NCI-H1417 treated with DMSO at 0.1 percent for 48 hours (cell line): ENCODE measurements at regions not wholly inside any gene's neighbourhood (a gene's known extent, or its start where the extent isn't known, plus 50 kb on each side); places are given as distances from the start of the nearest gene placed in this dataset.
"Not testable (repeated sequence)": the region's sequence is repeated elsewhere in the genome, so short reads cannot be mapped to it uniquely, and the experiment has no call there.

Source experiments
- DNase-seq: peaks from one replicate; lab custom pipeline; 2025; lab: John Stamatoyannopoulos, UW

DNA sequence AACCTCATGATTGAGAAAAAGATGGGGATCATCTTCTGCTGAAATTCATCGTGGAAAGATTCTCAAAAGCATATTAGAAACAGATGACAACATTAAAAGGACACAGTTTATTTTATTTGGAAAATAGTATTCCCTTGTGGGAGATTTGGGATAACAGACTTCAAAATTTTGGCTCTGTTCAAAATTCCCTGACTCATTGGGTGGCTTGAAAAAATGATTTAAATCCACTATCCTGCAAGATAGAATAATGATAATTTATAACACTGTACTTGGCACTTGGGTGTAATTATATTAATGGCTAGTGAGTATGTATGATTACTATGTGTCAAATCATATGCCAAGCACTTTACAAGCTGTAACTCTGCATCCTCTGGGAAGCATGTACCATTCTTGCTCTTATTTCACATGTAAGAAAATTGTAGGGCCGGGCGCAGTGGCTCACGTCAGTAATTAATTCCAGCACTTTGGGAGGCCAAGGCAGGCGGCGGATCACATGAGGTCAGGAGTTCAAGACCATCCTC lies 128.8 kb downstream of the LMNTD1 start:
- no peak for DNase-seq

DNA sequence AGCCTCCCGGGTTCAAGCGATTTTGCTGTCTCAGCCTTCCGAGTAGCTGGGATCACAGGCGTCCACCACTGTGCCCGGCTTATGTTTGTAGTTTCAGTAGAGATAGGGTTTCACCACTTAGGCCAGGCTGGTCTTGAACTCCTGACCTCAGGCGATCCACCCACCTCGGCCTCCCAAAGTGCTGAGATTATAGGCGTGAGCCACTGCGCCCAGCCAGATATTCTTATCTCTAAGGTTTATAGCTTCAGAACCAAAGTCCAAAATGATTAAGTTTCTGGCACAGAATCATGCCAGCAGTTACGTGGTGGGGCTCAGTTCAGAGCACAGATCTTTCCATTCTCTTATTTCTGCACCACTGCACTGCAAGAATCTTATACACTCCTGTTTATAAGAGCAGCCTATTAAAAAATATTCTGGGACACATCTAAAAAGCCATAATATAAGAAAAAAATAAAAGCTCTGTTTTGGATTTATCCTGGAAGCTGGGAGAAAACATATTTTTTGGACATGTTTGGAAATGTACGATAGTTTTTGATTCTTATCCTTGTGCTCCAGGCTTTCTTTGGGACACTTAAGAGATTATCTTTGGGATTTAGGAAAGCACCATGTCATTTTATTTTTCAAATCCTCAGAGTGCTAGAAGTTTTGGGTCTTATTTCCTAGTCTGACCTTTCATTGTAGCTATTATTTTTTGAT lies 129.6 kb downstream of the LMNTD1 start:
- DNase-seq: no peak

DNA sequence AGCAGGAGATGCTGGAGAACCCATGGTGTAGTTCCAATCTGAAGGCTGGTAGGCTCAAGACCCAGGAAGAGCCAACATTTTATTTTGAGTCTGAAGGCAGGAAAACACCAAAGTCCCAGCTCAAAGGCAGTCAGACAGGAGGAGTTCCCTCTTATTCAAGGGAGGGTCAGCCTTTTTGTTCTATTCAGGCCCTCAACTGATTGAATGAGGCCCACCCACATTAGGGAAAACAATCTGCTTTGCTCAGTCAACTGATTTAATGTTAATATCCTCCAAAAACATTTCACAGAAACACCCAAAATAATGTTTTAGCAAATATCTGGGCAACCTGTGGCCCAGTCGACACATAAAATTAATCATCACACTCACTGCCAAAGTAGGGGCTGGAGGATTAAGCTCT lies 130.8 kb downstream of the LMNTD1 start:
- no peak for DNase-seq

DNA sequence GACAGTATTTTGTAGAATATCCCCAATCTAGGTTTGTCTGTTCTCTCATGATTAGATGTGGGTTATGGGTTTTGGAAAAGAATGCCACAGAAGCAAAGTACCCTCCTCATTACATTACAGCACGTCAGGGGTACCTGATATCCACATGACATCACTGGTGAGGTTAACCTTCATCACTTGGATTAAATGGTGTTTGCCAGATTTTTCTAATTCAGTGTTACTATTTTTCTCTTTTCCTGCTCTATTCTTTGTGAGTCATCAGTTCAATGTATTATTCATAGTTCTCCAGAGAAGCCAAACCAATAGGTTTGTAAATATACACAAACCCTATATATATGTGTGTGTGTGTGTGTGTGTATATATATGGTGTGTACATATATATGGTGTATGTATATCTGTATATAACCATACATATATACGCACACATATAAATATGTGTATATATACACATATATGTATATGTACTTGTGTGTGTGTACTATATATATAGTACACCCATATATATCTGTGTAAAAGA lies 131.4 kb downstream of the LMNTD1 start:
- DNase-seq: no peak

DNA sequence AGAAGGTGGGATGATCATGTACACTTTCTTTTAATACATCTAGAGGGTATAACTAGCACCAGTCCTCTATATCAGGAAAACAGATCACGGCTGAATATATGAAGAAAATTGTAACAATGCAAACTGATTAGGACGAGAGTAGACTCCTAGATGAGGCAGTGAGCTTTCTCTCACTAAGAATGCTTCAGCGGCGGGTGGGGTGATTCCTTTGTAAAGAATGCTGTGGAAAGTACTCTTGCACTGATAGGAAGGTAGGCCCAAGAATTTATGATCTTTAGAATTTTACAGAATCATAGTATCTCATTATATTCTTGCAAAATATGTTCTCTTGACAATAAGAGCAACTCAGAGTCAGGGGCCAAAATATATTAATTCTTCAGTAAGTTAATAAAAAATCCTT lies 133.0 kb downstream of the LMNTD1 start:
- DNase-seq: no peak

DNA sequence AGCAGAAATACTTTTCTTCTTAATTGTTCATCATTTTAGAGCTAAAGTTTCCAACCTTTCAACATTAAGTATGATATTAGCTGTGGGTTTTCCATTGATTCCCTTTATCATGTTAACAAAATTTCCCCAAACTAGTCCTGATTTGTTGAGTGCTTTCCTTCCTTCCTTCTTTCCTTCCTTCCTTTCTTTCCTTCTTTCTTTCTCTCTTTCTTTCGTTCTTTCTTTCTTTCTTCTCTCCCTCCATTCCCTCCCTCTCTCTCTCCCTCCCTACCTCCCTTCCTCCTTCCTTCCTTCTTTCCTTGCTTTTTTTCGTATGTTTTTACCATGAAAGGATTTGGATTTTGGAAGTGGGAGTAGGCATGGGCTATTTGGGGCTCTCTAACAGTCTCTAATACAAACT lies 133.5 kb downstream of the LMNTD1 start:
- DNase-seq: no peak

DNA sequence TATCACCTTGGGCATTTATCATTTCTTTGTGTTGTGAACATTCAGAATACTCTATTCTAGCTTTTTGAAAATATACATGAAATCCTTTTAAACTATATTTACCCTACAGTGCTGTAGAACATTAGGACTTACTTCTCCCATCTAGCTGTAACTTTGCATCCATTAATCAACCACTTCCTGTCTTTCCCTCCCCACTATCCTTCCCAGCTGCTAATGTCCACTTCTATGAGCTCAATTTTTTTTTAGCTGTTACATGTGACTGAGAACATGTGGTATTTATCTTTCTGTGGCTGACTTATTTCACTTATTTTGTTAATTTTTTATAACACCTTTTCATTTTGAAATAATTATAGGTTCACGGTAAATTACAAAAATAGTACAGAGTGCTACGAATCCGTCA lies 136.0 kb downstream of the LMNTD1 start:
- DNase-seq: no peak

DNA sequence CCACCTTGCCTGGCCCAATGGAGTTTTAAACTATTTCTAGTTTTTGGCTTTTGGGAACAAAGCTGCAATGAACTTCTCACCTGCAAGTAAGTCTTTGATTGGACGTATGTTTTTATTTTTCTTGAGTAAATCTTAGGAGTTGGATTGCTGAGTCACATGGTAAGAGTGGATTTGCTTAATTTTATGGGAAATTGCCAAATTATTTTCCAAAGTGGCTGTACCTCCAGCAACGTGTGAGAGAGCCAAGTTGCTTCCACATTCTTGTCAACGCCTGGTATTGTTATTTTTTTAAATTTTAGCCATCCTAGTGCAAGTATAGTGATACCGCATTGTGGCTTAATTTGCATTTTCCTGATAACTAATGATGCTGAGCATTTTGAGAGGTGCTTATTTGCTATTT lies 136.6 kb downstream of the LMNTD1 start:
- no peak for DNase-seq

DNA sequence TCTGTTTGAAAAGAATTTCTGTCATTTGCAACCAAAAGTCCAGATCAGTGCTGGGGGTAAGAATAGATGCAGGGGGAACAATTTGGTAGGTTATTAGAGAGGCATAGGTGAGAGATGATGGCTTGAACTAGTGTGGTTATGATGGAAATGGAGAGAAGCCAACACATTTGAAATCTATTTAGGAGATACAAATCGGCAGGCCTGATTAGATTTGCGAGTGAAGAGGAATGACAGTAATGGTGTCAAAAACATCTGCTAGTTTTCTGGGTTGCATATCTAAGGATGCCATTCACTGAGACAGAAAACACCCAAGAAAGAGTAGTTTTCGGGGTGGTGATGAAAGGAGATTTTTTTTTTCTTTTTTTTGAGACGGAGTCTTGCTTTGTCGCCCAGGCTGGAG lies 138.1 kb downstream of the LMNTD1 start:
- DNase-seq: no peak

DNA sequence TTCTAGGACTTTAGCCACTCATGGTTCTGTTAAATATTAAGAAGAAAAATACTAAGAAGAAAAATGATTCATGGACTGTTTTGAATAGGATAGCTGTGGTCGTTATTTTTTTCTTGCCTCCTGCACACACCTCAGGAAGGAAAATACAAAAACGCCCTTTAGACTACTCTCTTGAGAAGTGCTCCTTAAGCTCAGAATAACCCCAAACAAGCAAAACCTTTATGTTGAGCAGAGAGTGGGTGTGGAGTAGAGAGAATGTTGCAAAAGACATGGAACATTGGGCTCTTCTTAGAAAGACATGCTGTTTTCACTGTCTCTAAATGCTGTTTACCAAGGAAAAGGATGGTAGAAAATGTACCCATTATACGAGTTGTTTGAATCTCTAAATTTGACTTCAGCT lies 140.3 kb downstream of the LMNTD1 start:
- DNase-seq: no peak

DNA sequence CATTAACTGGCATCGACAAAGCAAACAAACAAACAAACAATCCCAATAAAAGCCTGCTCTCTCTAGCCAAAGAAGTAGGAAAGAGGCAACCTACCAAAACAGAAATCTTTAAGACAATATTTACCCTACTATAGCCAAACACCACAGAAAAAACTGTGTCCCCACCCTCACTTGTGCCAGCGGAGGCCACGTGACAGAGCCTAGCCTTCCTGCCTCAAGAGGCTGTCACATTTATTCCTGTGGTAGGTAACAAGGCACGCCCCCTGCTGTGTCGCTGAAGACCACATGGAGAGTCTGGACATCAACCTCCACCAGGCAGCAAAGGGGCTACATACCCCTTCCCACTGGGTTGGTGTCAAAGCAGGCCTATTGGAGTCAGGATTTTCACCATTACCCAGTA lies 148.1 kb downstream of the LMNTD1 start:
- no peak for DNase-seq

DNA sequence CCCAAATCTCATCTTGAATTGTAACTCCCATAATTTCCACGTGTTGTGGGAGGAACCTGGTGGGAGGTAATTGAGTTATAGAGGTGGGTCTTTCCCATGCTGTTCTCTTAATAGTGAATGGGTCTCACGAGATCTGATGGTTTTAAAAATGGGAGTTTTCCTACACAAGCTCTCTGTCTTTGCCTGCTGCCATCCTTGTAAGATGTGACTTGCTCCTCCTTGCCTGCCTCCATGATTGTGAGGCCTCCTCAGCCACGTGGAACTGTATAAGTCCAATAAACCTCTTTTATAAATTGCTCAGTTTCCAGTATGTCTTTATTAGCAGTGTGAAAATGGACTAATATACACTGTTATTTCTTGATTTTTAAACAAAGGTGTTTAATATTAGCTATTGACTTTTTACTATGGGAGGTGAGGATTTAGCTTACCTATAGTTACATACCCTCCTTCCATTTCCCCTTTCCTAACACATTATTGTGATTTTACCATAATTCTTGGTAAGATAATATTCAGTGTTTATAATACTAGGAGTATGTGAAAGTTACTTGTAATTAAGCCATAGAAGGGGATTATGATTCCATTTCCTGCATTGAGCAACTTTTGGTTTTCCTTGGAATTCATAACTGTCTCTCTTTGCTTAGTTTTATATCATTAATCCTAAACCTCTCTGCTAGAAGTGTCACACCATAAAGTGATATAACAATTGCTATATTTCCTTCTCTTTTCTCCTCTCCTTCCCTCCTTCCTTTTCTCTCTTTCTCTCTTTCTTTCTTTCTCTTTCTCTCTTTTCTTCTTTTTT lies 151.0 kb upstream of the KRAS start:
- no peak for DNase-seq

DNA sequence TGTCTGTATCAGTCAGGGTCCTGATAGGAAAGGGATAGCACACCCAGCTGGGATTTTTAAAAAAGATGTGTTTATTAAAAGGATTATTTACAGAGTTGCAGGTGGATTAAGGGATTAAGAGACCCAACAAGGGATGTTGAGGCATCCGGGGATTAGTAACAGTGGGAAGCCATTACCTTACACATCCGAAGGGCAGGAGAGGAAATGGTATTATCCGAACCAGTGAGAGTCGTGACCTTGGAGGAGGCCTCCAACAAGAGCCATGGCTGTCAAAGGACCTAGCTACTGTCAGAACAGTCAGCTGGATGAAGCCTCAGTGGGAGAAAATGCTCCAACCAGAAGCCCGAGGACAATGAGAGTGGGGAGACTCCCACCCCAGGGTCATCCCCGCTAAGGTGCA lies 146.3 kb upstream of the KRAS start:
- DNase-seq: no peak

DNA sequence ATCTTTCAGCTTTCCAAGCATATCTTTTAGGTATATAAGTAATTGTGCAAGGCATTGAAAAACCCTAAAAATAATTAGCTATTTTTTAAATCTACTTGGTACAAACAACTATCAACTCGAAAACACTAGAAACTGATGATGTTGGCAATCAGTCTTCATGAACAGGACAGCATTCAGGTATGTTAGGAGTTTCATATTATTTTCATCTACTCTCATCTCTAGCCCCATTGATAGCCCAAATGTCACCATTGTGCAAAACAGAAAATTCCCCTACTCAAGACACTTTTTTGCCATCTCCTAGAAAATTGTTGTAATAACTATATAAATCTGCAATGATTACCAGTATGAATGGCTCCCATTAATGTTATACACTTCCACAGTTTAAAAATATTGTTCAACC lies 144.5 kb upstream of the KRAS start:
- no peak for DNase-seq

DNA sequence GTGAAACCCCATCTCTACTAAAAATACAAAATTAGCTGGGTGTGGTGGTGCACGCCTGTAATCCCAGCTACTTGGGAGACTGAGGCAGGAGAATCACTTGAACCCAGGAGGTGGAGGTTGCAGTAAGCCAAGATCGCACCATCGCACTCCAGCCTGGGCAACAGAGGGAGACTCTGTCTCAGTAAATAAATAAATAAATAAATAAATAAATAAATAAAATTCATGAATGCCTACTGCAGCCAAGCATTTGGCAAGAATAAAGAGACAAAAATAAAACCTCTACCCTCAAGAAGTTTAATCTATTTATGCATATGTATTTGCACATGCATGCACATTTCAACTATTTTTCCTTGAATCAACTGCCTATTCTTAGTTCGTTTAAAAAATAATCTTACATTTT lies 144.0 kb upstream of the KRAS start:
- not testable (repeated sequence) for DNase-seq

DNA sequence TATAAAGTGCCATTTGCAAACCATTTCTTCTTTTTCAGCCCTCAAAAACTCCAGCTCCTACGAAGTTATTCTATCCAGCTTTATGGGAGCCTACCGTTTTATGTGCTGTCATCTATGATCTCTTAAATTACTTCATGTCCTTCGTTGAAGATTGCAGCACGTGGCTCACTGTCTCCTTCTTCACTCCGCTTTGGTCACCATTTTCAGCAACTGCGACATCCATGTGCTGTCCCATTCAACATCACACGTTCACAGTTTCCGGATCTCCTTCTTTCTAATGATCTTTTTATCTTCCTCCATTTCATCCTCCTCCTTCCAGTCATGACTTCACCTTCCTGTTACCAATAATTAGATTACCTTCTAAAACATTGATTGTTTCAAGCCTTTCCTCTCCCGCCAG lies 143.3 kb upstream of the KRAS start:
- DNase-seq: no peak

DNA sequence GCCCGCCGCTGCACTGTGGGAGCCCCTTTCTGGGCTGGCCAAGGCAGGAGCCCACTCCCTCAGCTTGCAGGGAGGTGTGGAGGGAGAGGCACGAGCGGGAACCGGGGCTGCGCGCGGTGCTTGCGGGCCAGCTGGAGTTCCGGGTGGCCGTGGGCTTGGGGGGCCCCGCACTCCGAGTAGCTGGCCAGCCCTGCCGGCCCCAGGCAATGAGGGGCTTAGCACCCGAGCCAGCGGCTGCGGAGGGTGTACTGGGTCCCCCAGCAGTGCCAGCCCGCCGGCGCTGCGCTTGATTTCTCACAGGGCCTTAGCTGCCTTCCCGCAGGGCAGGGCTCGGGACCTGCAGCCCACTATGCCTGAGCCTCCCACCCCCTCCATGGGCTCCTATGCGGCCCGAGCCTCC lies 140.6 kb upstream of the KRAS start:
- not testable (repeated sequence) for DNase-seq

DNA sequence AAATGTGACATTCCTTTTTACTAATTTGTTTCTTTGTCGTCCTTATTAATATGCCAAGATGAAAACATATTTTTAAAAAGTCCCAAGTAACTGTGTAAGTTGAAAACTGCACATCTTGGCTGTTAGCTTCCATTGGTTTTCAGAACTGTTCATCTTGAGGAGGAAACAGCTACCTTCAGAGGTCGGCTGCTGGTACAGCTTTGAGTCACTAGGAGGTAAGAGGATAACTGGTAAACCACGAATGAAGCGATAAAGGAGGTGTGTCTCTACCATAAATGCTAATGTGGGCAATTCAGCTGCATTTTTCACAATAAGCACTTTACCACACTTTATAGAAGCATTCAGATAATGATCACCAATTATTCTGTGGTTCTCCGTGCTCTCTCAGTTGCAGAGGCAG lies 137.5 kb upstream of the KRAS start:
- DNase-seq: no peak

DNA sequence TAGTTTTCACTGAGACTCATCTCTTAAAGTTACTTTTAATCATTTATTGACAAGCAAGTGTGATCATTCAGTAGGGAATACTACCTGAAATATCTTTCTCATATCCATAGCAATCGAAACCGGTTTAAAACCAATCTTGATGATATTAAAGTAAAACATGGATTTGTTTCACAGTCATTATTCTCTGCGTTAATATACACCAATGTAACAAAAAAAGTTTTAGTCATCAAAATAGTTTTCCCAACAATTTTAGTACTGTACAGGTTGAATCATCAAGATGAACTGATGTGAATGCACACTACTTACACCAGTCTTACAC lies 137.0 kb upstream of the KRAS start:
- no peak for DNase-seq

DNA sequence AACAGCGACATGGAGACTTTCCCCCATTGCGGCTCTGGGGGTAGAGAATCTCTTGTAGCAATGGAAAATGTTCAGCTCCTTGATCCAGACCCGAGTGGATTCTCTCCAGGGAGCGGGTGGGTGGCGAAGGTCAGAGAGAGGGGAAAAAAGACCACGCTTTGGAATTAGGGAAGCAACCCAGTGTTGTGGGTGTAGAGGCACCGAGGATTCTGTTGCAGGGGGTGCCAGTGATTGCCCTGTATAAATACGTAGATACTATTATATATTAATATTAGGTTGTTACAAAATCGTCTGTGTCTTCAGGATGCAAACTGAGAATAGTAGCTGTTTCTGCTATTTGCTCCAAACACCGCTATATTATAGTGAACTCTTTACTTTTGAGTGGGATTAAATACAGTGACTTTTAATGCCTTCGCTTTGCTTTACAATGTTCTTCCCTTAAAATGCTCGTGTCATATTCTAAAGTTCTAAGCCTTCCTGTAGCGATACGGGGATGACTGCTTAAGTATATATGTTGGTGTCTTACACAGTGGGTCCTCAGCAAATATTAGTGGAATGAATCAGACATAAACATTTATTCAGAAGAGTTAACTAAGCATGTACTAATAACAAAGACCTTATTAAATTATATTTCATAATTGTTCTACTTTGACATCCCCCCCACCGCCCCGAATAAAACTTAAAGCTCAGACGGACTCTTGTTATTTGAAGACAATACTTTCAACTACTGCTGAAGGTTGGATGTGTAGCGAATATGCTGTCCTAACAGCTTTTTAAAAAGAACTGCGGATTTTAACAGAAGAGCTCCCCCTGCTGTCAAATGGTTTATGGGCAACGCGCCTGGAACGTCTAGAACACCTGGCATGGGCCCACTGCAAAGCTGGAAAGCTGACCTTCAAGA lies 136.4 kb upstream of the KRAS start:
- peak; percentile 79 for DNase-seq

DNA sequence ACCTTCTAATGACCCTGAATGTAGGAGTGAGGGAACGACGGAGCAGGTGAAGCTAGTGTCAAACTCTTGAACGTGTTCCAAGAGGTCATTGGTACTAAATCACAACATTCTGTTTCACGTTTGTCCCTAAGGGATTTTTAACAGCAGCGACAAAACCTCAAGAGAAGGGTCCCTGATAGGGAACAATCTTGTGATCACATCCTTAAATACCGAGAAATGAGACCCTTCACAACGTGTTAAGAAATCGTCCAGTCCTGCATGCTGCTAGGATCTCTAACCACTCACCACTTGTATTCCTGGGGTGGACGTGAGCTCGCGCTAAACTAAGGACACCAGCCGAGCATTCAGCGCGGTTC lies 134.1 kb upstream of the KRAS start:
- no peak for DNase-seq

DNA sequence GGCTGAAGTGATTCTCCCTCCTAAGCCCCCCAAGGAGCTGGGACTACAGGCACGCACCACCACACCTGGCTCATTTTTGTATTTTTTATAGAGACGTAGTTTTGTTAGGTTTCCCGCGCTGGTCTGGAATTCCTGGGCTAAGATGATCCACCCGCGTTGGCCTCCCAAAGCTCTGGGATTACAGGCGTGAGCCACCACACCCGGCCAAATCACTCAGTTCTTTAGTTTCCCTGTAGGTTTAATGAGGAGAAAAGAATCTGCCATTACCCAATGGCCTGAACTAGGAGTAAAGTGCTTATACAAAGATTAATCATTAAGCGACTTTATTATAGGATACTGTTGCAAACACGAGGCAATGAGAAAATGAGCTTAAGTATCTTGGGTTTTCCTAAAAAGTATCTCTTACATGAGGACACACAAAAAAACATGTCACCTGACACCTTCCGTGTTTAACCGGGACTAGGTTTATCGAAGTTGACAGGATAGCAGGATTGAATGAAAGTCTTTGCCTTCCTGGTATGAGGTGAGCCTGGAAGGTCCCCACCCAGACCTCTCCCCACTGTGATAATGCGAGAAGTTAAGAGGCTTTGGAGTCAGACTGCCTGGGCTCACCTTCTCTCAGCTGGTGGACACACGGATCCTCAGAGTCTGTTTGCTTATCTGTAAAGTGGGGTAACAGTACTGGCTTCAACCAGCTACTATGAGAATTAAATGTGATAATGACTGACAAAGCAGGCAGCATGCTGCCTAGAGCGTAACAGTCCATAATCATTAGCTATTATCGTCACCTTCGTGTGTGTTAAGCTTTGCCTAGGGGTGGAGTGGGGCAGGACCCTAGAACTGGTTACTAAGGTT lies 133.5 kb upstream of the KRAS start:
- DNase-seq: no peak
